ENCODE measurements at regions not wholly inside any gene's neighbourhood (a gene's known extent, or its start where the extent isn't known, plus 50 kb on each side); places are given as distances from the start of the nearest gene placed in this dataset.

DNA sequence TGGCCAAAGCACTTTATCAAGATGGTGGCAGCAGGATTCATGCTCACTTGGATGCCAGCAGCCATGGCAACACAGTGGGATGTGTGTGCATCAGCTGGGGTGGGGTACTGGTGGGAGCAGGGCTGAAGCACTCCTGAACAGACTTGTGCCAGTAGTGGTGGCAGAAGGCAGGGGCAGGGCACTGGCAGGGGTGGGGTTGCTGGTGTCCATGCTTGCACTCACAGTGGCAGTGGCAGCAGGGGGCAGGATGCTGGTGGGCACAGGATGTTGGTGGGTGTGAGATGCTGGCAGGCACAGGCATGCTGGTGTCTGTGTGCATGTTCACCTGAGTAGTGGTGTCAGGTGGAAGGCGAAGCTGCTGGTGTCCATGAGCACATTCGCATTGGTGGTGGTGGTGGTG, 161.0 kb upstream of the PMFBP1 start:
- DNase-seq (ENCODE audit: low spot score), result no peak

- DNase-seq (ENCODE audit: low spot score), result no peak
Observed at GRCh38 chr16:72324578-72324977, 152.6 kb upstream of the PMFBP1 start.

- DNase-seq (ENCODE audit: low spot score), result no peak
Observed at GRCh38 chr16:72317446-72317845, 145.5 kb upstream of the PMFBP1 start.

GRCh38 chr16:72313903-72314302, 141.9 kb upstream of the PMFBP1 start:
- DNase-seq (ENCODE audit: low spot score), result no peak

GRCh38 chr16:72312828-72313227, 140.9 kb upstream of the PMFBP1 start:
- no peak for DNase-seq (ENCODE audit: low spot score)

DNA sequence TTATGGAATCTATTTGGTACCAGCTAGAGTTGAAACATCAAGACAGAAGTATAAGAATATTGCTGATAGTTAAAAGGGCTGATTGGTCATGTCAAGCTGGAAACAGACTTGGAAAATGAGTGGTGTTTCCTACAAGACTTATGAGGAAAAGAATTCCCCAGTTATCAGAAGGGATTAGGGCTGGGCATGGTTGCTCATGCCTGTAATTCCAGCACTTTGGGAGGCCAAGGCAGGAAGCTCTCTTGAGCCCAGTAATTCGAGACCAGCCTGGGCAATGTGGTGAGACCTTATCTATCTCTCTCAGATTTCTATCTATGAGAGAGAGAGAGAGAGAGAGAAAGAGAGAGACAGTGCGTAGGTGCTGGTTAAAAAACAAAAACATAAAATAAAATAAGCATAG, 139.5 kb upstream of the PMFBP1 start:
- no peak for DNase-seq (ENCODE audit: low spot score)

- no peak for DNase-seq (ENCODE audit: low spot score)
Observed at GRCh38 chr16:72309001-72309400, 137.0 kb upstream of the PMFBP1 start.

DNA sequence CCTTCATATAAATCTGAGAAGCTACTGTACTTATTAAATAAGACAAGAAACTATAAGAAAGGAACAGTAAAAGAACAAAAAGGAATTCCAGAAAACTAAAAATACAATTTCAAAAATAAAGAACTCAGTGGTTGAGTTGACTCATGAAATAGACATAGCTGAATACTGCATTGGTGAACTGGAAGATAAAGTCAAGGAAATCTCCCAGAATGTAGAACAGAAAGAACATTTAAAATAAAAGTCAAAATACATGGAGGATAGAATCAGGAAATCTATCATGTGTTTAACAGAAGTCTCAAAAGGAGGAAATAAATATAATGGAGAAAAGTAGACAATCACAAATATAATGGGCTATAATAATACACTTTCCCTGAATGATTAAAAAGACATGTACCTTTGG, 136.4 kb upstream of the PMFBP1 start:
- no peak for DNase-seq (ENCODE audit: low spot score)

- peak; percentile 26 for DNase-seq (ENCODE audit: low spot score)
Observed at GRCh38 chr16:72302332-72302731, 130.4 kb upstream of the PMFBP1 start.

- peak; percentile 23 for DNase-seq (ENCODE audit: low spot score)
Observed at GRCh38 chr16:72301523-72302236, 129.7 kb upstream of the PMFBP1 start.

DNA sequence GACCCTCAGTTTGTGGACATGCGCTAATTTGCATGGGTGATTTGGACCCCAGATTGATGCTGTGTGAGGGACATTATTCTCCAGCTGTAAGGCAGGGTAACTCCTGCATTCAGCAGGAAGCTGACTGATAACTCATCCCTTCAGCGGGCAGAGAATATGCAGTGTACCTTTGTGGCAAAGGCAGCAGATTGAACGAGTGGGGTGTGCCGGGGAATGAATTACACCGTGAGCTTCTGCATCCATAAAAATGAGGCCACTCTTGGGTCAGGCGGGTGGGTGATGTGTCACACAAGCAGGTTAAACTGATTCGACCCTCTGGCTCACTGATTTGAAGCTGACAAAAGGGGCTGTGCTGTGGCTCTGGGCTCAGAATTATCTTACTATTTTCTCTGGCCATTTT, 128.9 kb upstream of the PMFBP1 start:
- DNase-seq (ENCODE audit: low spot score), result peak; percentile 21

DNA sequence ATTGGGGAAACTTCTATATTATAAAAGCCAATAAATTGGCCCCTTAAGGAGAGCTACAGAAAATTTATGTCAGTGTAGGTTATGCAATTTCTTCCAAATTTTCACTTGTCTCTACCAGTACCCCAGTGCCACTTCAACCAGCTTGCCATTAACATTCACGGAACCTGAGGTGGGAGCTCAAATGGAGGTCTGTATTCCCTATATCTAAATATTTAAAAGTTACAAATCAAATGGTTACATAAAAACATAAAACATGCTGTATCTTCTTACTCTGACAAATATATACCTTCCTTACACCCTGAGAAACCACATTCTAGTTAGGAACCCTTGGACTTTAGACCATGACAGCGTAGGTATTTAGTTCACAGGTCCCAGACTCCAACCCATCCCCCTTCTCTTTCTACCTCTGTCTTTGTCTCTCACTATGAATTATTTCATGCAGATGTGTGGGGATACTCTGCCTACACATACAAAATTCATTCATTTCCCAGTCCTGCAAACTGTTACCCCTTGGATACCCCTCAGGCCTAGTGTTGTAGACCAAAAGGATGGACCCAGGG, 127.8 kb upstream of the PMFBP1 start:
- DNase-seq (ENCODE audit: low spot score), result no peak

DNA sequence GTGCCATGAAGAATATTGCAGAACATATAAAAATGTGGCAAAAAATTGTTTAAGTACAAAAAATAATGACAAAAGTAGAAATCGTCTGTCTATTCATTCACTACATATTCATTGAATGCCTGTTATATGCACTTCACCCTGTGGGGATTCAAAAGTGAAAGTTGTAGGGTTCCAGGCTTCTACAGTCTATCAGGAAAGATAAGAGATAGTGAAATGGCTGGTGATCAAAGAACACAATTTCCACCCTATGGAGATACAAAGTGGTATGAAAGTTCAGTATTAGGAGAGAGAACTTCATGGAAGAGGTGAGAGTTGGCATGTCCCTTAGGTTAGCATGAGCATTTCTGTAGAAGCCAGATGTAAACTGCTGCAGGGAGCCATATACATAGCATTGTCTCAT, 127.0 kb upstream of the PMFBP1 start:
- no peak for DNase-seq (ENCODE audit: low spot score)

DNA sequence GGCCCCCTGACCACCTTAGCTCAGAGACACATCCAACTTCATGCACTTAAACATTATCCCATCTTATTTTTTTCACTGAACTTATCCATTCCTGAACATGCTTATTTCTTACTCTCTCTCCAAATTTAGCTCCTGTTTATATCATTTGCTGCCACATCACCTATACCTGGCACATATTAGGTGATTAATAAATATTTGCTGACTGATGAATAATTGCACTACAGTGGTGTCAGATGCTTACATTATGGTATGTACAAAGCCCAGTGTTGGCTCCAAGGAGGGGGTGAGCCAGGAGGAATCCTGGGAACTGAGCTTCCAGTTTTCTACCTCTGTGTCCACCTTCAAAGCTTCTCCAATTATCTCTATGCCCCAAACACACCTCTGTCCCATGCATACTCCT, 124.0 kb upstream of the PMFBP1 start:
- no peak for DNase-seq (ENCODE audit: low spot score)

DNA sequence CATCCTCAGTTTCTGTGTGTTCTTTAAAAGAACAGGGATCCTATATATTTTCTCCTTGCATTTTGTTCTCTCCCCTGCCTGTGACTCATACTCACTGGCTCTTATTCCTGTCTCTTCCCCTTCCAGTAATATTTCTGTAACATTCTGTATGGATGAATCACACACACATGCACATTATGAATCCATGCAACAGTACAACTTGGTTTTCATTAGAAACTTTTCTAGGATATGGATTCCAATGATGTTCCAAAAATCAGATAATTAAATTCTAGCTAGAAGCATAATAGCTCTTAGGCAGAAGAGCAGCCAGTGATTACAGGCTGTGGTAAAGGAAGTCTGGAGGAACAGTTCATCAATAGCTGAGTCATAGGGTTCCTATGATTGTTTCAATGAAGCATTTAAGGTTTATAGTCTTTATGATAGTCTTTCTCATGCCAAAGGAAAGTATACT, 119.6 kb upstream of the PMFBP1 start:
- DNase-seq (ENCODE audit: low spot score), result no peak

GRCh38 chr16:72291121-72291520, 119.2 kb upstream of the PMFBP1 start:
- no peak for DNase-seq (ENCODE audit: low spot score)

DNA sequence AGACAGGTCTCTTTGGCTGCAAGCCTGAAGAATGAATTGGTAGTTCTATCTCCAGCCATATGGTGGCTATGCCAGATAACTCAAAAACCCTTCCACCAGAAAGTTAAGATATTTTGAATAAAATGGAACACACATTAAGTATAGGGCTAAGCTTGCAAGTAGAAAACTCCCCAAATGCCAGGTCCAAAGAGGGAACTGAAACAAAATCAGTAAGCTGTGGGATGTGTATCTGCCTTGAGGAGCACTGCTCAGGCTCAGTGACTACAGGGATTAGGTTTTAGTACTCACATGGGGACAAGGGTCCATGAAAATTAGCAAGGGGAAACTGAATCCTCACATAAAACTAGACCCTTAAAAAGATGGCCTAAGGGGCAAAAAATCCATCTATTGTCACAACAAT, 115.7 kb upstream of the PMFBP1 start:
- no peak for DNase-seq (ENCODE audit: low spot score)

DNA sequence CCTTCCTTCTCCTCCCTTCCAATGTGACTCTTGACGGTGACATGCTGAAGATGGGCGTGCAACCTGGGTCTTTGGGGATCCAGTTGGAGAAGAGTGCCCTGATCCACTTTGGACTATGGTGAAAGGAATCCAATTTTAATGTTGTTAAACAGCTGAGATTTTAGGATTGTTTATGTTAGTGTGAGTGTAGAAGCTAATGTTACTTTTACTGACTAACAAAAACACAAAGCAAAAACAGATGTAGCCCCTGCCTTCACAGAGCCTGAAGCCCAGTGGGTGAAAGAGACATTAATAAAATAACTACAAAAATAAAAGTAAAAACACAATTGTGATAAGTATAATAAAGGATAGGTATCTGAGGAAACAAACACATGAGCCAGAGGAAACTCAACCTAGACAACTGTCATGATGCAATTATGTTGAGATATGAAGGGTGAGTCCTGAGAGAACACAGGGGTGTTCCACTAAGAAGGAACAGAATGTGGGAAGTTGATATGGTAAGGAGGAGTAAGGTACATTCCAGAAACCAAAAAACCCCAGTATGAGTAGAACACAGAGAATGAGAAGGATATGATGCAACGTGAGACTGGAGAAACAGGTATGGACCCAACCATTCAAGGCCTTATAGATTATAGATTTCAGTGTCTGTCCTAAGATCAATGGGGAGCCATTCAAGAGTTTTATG, 115.1 kb upstream of the PMFBP1 start:
- DNase-seq (ENCODE audit: low spot score), result no peak

DNA sequence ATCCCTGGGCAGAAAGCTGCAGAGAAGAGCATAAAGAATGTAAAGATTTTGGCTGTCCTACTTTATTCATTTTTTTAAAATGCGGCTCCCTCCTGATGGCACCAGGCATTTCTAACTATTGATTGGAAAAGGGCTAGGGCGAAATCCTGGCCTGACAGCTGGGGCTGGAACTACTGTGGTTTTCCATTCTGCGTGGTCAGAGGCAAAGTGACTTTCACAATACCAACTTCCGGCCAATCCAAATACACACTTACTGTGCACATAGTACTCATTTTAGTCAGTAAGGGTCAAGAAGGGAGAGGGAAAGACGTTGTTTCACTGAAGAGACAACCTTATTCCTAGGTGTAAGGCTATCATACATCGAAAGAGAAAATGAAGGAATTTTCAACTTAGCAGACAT, 113.8 kb upstream of the PMFBP1 start:
- DNase-seq (ENCODE audit: low spot score), result no peak

- no peak for DNase-seq (ENCODE audit: low spot score)
Observed at GRCh38 chr16:72285324-72285723, 113.4 kb upstream of the PMFBP1 start.

- no peak for DNase-seq (ENCODE audit: low spot score)
Observed at GRCh38 chr16:72284042-72284789, 112.3 kb upstream of the PMFBP1 start.

- DNase-seq (ENCODE audit: low spot score), result no peak
Observed at GRCh38 chr16:72282362-72282761, 110.4 kb upstream of the PMFBP1 start.
